HG03025 (cell line): ENCODE measurements at regions not wholly inside any gene's neighbourhood (a gene's known extent, or its start where the extent isn't known, plus 50 kb on each side); places are given as distances from the start of the nearest gene placed in this dataset.

ENCODE experiments used
- ATAC-seq: cut with Tn5 transposase; IDR thresholded peaks from one replicate; pipeline ENCODE4 v1.9.1; 2021; ENCODE audit warnings: mild to moderate bottlenecking, moderate library complexity; ENCODE audit not compliant: unreplicated experiment, low FRiP score

- no peak for ATAC-seq
Observed at GRCh38 chr12:24759155-24759554, 189.7 kb downstream of the BCAT1 start.

GRCh38 chr12:24756479-24757024 is 192.3 kb downstream of the BCAT1 start:
- ATAC-seq, result no peak

GRCh38 chr12:24754690-24755638 is 193.9 kb downstream of the BCAT1 start:
- ATAC-seq, result no peak

GRCh38 chr12:24752763-24753462 is 196.0 kb downstream of the BCAT1 start:
- ATAC-seq, result no peak

- ATAC-seq, result no peak
Observed at GRCh38 chr12:24751181-24751580, 197.7 kb downstream of the BCAT1 start.

- ATAC-seq, result no peak
Observed at GRCh38 chr12:24750263-24750662, 198.6 kb downstream of the BCAT1 start.

- ATAC-seq, result no peak
Observed at GRCh38 chr12:24749171-24749570, 199.7 kb downstream of the BCAT1 start.

- no peak for ATAC-seq
Observed at GRCh38 chr12:24748326-24748725, 200.6 kb downstream of the BCAT1 start.

GRCh38 chr12:24746864-24747263 is 202.0 kb downstream of the BCAT1 start:
- ATAC-seq, result no peak

- ATAC-seq, result no peak
Observed at GRCh38 chr12:24746006-24746671, 202.8 kb downstream of the BCAT1 start.

GRCh38 chr12:24743941-24744793 is 204.7 kb downstream of the BCAT1 start:
- no peak for ATAC-seq

- peak; percentile 75 for ATAC-seq
Observed at GRCh38 chr12:24742378-24742777, 206.5 kb downstream of the BCAT1 start.

- no peak for ATAC-seq
Observed at GRCh38 chr12:24741216-24741615, 207.7 kb downstream of the BCAT1 start.

- no peak for ATAC-seq
Observed at GRCh38 chr12:24739106-24739779, 209.7 kb downstream of the BCAT1 start.

GRCh38 chr12:24738441-24738840 is 210.5 kb downstream of the BCAT1 start:
- no peak for ATAC-seq

GRCh38 chr12:24731596-24731995 is 217.3 kb downstream of the BCAT1 start:
- ATAC-seq, result no peak

GRCh38 chr12:24730489-24730896 is 218.4 kb downstream of the BCAT1 start:
- ATAC-seq, result no peak

- ATAC-seq, result no peak
Observed at GRCh38 chr12:24728826-24729225, 220.1 kb downstream of the BCAT1 start.

GRCh38 chr12:24728366-24728765 is 220.5 kb downstream of the BCAT1 start:
- ATAC-seq, result no peak
